ENCODE measurements at regions not wholly inside any gene's neighbourhood (a gene's known extent, or its start where the extent isn't known, plus 50 kb on each side); places are given as distances from the start of the nearest gene placed in this dataset.

GRCh38 chr18:10057894-10058791 lies 144.3 kb downstream of the VAPA start:
- DNase-seq (ENCODE audit: low read depth) = peak; percentile 93

- no peak for DNase-seq (ENCODE audit: low read depth)
Measured at GRCh38 chr18:10059610-10060468, 146.0 kb downstream of the VAPA start.

GRCh38 chr18:10060469-10060782 lies 146.6 kb downstream of the VAPA start:
- DNase-seq (ENCODE audit: low read depth) = no peak

GRCh38 chr18:10060841-10061240 lies 147.0 kb downstream of the VAPA start:
- no peak for DNase-seq (ENCODE audit: low read depth)

- no peak for DNase-seq (ENCODE audit: low read depth)
Measured at GRCh38 chr18:10061566-10062140, 147.8 kb downstream of the VAPA start.

- peak; percentile 79 for DNase-seq (ENCODE audit: low read depth)
Measured at GRCh38 chr18:10062302-10063300, 148.8 kb downstream of the VAPA start.

- no peak for DNase-seq (ENCODE audit: low read depth)
Measured at GRCh38 chr18:10063489-10063888, 149.7 kb downstream of the VAPA start.

GRCh38 chr18:10064267-10064666 lies 150.5 kb downstream of the VAPA start:
- no peak for DNase-seq (ENCODE audit: low read depth)

GRCh38 chr18:10065296-10065695 lies 151.5 kb downstream of the VAPA start:
- no peak for DNase-seq (ENCODE audit: low read depth)

GRCh38 chr18:10067670-10068659 lies 154.1 kb downstream of the VAPA start:
- DNase-seq (ENCODE audit: low read depth) = no peak

GRCh38 chr18:10068766-10069567 lies 155.2 kb downstream of the VAPA start:
- no peak for DNase-seq (ENCODE audit: low read depth)

- DNase-seq (ENCODE audit: low read depth) = no peak
Measured at GRCh38 chr18:10070561-10071000, 156.8 kb downstream of the VAPA start.

GRCh38 chr18:10072671-10073175 lies 158.9 kb downstream of the VAPA start:
- DNase-seq (ENCODE audit: low read depth) = peak; percentile 77

- no peak for DNase-seq (ENCODE audit: low read depth)
Measured at GRCh38 chr18:10074110-10074509, 160.3 kb downstream of the VAPA start.

- DNase-seq (ENCODE audit: low read depth) = no peak
Measured at GRCh38 chr18:10074728-10075127, 160.9 kb downstream of the VAPA start.

- no peak for DNase-seq (ENCODE audit: low read depth)
Measured at GRCh38 chr18:10076502-10077030, 162.8 kb downstream of the VAPA start.

GRCh38 chr18:10077986-10078385 lies 164.2 kb downstream of the VAPA start:
- no peak for DNase-seq (ENCODE audit: low read depth)

GRCh38 chr18:10080372-10080771 lies 166.6 kb downstream of the VAPA start:
- DNase-seq (ENCODE audit: low read depth) = no peak

GRCh38 chr18:10081492-10081891 lies 167.7 kb downstream of the VAPA start:
- DNase-seq (ENCODE audit: low read depth) = peak; percentile 27
